B cell (primary cell): ENCODE measurements at regions not wholly inside any gene's neighbourhood (a gene's known extent, or its start where the extent isn't known, plus 50 kb on each side); places are given as distances from the start of the nearest gene placed in this dataset.

Experiments
- CTCF ChIP-seq: fragments of 200-600 bp; IDR thresholded peaks from one replicate; pipeline ENCODE4 v1.8.0; 2022; ENCODE audit warnings: antibody characterized with exemption, mild to moderate bottlenecking
- EZH2 ChIP-seq: IDR thresholded peaks from 2 replicates; pipeline ENCODE4 v1.6.1; 2012; ENCODE audit warnings: borderline replicate concordance, low read depth, mild to moderate bottlenecking, moderate library complexity, low read length; ENCODE audit not compliant: insufficient read depth, poor library complexity, severe bottlenecking

GRCh38 chr5:143527808-143528207 is 124.3 kb upstream of the NR3C1 start:
- TF ChIP-seq CTCF (no peak), EZH2 (no peak)
